Fibroblast of villous mesenchyme (primary cell): ENCODE measurements at regions not wholly inside any gene's neighbourhood (a gene's known extent, or its start where the extent isn't known, plus 50 kb on each side); places are given as distances from the start of the nearest gene placed in this dataset.

Experiments
- DNase-seq: peaks from one replicate; pipeline ENCODE4 v3.0.0-alpha.2; 2010; ENCODE audit warnings: low read depth
- H3K4me3 ChIP-seq: 2 replicates; pipeline ENCODE4 v1.5.1; 2011; ENCODE audit warnings: low read depth, mild to moderate bottlenecking, low read length
- CTCF ChIP-seq: IDR thresholded peaks from 2 replicates; pipeline ENCODE4 v1.5.1; 2012; ENCODE audit warnings: low read depth, mild to moderate bottlenecking, low read length; ENCODE audit not compliant: insufficient read depth

GRCh38 chr1:201702936-201703335 lies 126.0 kb upstream of the IPO9 start:
- H3K4me3 ChIP-seq = no peak overlapping the region
- no peak for TF ChIP-seq CTCF
- DNase-seq = peak; percentile 77

- DNase-seq = peak; percentile 88
- TF ChIP-seq CTCF = peak; percentile 96
- no peak overlapping the region for H3K4me3 ChIP-seq
Observed at GRCh38 chr1:201703621-201704438, 125.1 kb upstream of the IPO9 start.

- TF ChIP-seq CTCF = no peak
Observed at GRCh38 chr1:201704439-201704792, 124.5 kb upstream of the IPO9 start.

GRCh38 chr1:201705389-201705788 lies 123.6 kb upstream of the IPO9 start:
- no peak overlapping the region for H3K4me3 ChIP-seq
- no peak for DNase-seq
- TF ChIP-seq CTCF = no peak

More at GRCh38 chr1:201704439-201704792, 124.5 kb upstream of the IPO9 start:
- H3K4me3 ChIP-seq = no peak overlapping the region
- DNase-seq = no peak

GRCh38 chr1:201706109-201706508 lies 122.8 kb upstream of the IPO9 start:
- no peak for TF ChIP-seq CTCF

GRCh38 chr1:201707027-201707426 lies 121.9 kb upstream of the IPO9 start:
- H3K4me3 ChIP-seq = no peak overlapping the region
- no peak for TF ChIP-seq CTCF
- no peak for DNase-seq

More at GRCh38 chr1:201706109-201706508, 122.8 kb upstream of the IPO9 start:
- no peak for DNase-seq
- no peak overlapping the region for H3K4me3 ChIP-seq

GRCh38 chr1:201707656-201708055 lies 121.3 kb upstream of the IPO9 start:
- no peak for TF ChIP-seq CTCF
- DNase-seq = peak; percentile 70
- H3K4me3 ChIP-seq = no peak overlapping the region
